ENCODE measurements at regions not wholly inside any gene's neighbourhood (a gene's known extent, or its start where the extent isn't known, plus 50 kb on each side); places are given as distances from the start of the nearest gene placed in this dataset.

DNA sequence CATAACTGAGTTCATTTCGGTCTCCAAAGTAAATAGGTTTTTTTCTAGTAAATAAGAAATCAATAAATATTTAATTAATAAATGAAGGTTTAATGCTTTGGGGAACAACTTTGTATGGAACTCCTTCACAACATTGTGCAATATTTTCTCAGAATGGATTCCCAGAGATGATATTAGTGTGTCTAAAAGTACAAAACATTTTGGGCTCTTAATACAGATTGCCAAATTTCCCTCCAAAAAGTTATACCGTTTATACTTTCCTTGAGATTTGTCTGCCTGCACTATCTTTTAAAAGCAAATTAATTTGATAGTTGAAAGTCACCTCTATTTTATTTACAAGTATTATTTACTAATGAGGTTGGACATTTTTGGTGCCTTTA, 151.8 kb downstream of the FAM161A start:
- TF ChIP-seq RNF2 (IDR thresholded peaks at IDR 0.05; ENCODE audit: borderline replicate concordance, low read depth, low read length, missing control alignments, poor library complexity, severe bottlenecking) (no peak), RAD21 (IDR thresholded peaks at IDR 0.05 in 1 of 2, conservative IDR thresholded peaks at IDR 0.05 in 1 of 2; ENCODE audit: low read depth in 2 of 2, low read length in 2 of 2) (no peak)
- TF ChIP-seq, protein P1, sequence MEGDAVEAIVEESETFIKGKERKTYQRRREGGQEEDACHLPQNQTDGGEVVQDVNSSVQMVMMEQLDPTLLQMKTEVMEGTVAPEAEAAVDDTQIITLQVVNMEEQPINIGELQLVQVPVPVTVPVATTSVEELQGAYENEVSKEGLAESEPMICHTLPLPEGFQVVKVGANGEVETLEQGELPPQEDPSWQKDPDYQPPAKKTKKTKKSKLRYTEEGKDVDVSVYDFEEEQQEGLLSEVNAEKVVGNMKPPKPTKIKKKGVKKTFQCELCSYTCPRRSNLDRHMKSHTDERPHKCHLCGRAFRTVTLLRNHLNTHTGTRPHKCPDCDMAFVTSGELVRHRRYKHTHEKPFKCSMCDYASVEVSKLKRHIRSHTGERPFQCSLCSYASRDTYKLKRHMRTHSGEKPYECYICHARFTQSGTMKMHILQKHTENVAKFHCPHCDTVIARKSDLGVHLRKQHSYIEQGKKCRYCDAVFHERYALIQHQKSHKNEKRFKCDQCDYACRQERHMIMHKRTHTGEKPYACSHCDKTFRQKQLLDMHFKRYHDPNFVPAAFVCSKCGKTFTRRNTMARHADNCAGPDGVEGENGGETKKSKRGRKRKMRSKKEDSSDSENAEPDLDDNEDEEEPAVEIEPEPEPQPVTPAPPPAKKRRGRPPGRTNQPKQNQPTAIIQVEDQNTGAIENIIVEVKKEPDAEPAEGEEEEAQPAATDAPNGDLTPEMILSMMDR (IDR thresholded peaks at IDR 0.05; ENCODE audit: control extremely low read depth in 1 of 3, insufficient read depth in 1 of 3, low read depth in 1 of 3, low read length in 3 of 3) = no peak

Data from H1 (cell line).